Hematopoietic multipotent progenitor cell (in vitro differentiated cells): ENCODE measurements at regions not wholly inside any gene's neighbourhood (a gene's known extent, or its start where the extent isn't known, plus 50 kb on each side); places are given as distances from the start of the nearest gene placed in this dataset.
"Not testable (repeated sequence)": the region's sequence is repeated elsewhere in the genome, so short reads cannot be mapped to it uniquely, and the experiment has no call there.

Experiments used
- DNase-seq, 3 donors: peaks; one replicate each; pipeline ENCODE4 v3.0.0-alpha.2; 2011 to 2015; ENCODE audit warnings: low read depth in 2 of 3, low spot score in 2 of 3

DNA sequence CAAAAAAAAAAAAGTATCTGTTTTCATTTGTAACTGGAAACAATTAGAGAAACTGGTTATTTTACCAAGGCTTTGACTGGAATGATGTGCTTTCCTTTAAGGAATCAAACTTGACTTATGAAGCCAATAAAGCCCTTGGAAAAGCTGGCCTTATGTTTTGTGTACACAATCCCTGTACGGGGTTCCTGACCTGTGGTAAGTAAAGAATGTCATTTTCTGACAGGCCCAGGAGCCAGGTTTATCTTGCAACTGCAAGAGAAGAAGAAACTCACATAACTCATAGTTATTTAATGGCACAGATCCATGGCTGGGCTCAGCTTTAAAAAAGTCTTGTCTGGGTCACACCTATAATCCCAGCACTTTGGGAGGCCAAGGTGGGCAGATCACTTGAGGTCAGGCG, 235.9 kb upstream of the RAI14 start:
- DNase-seq: not testable (repeated sequence)

DNA sequence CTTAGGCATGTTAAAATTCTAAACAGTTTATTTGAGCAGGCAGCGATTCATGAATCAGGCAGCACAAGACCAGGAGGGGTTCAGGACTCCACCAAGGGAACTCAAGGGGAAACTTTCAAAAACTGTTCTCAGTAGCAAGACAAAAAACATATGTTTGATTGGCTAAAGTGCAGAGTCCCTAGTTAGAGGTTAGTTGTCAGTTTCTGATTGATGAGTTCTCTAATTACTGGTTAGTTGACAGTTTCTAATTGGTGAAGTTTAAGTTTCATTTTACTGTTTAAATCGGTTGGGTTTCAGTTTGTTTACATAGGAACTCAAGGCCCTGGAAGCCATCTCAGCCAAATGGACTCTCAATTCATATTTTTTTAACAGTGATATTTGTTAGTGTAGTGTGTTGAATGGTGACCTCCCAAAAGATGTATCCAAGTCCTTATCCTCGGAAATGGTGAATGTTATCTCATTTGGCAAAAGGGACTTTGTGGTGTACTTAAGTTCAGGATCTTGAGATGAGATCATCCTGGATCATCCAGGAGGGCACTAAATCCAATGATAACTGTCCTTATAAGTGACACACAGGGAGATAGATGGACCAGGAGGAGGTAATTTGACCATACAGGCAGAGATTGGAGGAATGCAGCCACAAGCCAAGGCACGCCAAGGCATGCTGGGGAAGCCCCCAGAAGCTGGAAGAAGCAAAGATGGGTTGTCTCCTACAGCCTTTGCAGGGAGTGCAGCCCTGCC, 219.2 kb upstream of the RAI14 start:
- DNase-seq: no peak

DNA sequence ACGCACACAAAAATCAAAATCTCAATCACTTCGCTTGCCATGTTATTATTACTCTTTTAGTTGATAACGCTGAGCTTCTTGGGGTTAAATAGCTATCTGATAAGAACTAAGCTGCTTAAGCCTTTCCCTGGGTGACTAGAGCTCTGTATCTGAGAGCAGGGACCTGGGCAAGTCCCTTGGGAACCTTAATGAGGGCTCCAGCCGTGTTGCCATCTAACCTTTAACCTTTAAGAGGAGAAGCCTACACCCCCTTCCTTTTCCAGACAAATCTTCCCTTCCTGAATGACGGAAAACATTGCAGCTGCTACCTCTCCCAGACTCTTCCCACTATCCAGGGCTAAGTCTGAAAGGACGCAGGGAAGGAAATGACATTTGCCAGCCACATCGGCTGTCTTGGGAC, 216.5 kb upstream of the RAI14 start:
- DNase-seq: no peak

DNA sequence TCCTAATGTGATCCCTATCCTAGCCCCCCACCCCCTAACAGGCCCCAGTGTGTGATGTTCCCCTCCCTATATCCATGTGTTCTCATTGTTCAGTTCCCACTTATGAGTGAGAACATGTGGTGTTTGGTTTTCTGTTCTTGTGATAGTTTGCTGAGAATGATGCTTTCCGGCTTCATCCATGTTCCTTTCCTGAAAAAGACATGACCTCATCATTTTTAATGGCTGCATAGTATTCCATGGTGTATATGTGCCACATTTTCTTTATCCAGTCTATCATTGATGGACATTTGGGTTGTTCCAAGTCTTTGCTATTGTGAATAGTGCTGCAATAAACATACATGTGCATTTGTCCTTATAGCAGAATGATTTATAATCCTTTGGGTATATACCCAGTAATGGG, 214.4 kb upstream of the RAI14 start:
- DNase-seq: not testable (repeated sequence)

DNA sequence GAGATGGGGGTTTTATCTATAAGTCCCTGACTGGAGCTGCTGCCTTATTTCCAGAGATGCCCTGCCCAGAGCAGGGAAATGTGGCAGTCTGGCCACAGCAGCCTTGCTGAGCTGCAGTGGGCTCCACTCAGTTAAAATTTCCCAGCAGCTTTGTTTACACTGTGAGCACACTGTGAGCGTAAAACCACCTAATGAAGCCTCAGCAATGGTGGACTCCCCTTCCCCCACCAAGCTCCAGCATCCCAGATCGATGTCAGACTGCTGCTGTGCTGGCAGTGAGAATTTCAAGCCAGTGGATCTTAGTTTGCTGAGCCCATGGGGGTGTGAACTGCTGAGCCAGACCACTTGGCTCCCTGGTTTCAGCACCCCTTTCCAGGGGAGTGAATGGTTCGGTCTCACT, 208.7 kb upstream of the RAI14 start:
- no peak for DNase-seq

DNA sequence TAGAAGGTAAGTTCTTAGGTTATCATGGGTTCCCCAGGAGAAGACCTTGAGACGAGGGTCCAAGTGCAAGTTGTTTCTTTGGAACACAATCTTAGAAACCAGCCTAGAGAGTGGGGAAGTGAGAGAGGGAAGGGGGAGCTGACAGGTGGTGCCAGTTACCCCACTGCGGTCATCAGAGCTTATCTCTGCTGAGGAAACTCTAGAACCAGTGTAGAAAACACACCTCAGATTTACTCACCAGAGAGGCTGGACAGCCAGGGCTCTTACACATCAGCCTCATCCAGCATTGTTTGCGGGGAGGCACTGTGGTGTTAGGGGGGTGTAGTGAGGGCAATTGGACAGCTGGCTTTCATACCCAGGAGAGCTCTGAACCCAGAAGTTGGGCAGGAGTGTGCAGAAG, 206.5 kb upstream of the RAI14 start:
- no peak for DNase-seq

DNA sequence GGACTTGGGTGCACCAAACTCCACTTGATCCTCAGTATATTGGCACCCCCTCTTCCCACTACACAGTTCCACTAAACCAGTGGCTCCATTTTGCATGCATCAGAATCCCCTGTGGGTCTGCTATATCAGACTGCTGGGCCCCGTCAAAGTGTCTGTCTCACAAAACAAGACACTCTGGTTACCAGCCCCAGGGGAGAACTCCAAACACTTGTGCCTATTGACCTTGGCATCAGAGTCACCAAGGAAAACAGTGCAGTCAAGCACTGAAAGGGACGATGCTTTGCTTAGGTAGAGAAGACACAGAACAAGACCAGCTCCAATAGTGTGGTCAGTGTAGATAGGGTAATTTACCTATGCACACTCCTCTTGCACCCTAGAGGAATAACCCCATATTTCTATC, 205.8 kb upstream of the RAI14 start:
- no peak for DNase-seq

- no peak for DNase-seq
Measured at GRCh38 chr5:34452170-34452828, 203.8 kb upstream of the RAI14 start.

- no peak for DNase-seq
Measured at GRCh38 chr5:34455098-34455497, 201.0 kb upstream of the RAI14 start.

DNA sequence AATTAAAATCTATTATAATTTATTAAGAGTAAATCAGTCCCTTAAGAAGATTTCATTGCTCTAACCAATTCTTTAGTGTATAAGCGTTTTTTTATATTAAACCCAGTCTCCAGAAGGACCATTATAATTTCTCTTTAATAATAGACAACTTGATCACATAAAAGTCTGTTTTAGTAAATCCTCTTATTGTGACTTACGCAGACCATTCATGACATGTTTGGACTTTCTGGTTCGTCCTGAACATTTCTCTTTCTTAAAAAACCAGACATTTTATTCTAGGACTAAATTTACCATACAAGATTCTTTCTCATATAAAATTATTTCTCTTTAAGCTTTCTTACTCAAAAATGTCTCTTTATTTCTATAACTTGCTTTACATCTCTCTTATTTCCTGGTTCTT, 196.2 kb upstream of the RAI14 start:
- DNase-seq: no peak

GRCh38 chr5:34460496-34460895, 195.6 kb upstream of the RAI14 start:
- no peak for DNase-seq

GRCh38 chr5:34464829-34465228, 191.3 kb upstream of the RAI14 start:
- DNase-seq: no peak

- DNase-seq: peak in 2 of 3 donors; percentile 37 to 69
Measured at GRCh38 chr5:34465301-34465700, 190.8 kb upstream of the RAI14 start.

- DNase-seq: not testable (repeated sequence)
Measured at GRCh38 chr5:34466519-34467388, 189.4 kb upstream of the RAI14 start.

DNA sequence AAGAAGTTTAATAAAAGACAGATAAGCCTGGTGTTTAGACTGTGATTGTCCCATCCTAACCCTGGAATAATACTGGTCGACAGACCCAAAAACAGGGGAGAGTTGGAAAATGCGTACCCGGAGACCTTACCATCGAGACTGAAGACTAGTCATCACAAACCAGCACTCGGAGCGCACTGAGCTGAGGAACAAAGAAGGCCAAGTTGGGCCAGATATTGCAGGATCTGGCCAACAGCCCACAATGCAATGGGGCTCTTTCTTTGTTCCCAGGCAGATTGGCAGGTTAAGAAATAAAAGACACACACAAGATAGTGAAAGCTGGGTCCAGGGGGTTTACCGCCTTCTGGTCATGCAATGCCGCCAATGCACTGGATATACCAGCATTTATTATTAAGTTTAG, 188.7 kb upstream of the RAI14 start:
- no peak for DNase-seq

DNA sequence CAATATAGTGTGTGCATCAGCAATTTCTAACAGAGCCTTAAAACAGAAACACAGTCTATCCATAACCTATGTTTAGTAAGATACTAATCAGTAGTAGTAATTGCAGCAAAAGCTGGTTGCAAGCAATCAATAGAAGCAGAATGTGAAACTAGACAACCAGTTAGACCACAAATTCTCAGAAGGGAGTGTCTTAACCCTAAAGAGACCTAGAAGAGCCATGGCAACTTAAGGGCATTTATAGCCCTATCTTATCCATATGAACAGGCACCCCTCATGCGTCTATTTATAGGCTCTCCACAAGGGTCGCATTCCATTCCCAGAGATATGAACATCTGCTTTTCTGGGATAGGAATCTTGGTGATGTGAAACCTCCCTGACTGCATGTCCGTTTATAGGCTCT, 188.1 kb upstream of the RAI14 start:
- DNase-seq: not testable (repeated sequence)

DNA sequence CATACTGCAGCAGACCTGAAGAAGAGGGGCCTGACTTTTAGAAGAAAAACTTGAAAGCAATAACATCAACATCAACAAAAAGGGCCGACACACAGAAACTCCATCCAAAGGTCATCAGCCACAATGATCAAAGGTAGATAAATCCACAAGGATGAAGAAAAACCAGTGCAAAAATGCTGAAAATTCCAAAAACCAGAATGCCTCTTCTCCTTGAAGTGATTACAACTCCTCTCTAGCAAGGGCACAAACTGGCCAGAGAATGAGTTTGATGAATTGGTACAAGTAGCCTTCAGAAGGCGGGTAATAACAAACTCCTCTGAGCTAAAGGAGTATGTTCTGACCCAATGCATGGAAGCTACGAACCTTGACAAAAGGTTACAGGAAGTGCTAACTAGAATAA, 186.2 kb upstream of the RAI14 start:
- no peak for DNase-seq

- DNase-seq: peak in 1 of 3 donors; percentile 55
Measured at GRCh38 chr5:34474573-34475021, 181.5 kb upstream of the RAI14 start.

DNA sequence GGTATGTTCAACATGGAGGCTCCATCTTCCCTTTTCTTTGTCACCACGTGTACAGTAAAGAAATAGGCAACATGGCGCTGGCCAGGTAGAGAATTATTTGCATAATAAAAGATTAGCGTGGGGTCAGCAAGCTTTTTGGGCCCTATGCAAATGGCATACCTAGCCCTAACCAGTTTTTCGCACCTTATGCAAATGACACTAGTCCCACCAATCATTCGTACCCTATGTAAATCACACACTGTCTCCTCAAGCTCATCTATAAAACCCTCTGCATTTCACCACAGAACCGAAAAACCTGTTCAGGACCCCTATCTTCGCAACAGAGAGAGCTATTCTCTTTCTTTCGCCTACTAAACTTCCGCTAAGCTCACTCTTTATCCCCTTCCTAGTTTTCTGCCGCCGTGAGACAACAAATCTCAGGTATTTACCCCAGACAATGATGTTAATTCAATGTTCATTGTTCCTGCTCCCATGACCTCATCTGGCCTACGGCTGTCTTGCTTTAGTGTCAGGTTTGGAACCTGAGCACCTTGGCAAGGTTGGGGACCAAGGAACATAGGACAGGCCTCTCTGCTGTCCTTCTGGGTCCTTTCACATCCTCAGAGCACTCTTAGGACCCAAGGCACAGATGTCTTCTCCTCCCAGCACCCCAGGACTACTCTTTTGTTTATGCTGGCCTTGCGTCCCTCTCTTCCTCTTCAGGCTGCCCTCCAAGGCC, 180.7 kb upstream of the RAI14 start:
- DNase-seq: no peak

DNA sequence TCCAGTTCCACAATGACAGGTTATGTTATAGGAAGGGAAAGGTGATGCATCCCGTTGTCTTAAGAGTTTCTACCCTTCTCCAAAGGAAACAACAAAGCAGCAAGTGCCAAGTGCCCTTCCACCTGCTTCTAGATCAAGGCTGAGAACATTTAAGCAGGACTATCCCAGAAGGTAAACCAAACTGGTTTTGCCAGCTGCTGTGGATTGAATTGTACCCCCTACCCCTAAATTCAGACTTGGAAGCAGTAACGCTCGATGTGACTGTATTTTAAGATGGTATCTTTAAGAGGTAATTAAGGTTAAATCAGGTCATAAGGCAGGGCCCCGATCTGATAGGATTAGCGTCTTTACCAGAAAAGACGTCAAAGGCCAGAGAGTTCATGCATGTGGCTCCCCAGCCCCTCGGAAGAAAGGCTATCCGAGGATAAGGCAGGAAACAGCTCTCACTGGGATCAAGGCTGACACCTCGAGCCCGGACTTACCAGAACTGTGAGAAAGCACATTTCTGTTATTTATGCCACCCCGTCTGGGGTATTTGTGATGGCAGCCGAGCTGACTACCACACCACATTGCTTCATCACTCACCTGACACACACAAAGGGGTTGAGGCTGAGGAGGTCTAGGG, 179.1 kb upstream of the RAI14 start:
- DNase-seq: no peak
